GM12891 (cell line): ENCODE measurements at regions not wholly inside any gene's neighbourhood (a gene's known extent, or its start where the extent isn't known, plus 50 kb on each side); places are given as distances from the start of the nearest gene placed in this dataset.
"Not testable (repeated sequence)": the region's sequence is repeated elsewhere in the genome, so short reads cannot be mapped to it uniquely, and the experiment has no call there.

Source experiments
- DNase-seq: peaks from one replicate; pipeline ENCODE4 v3.0.0; 2011; ENCODE audit warnings: low spot score; ENCODE audit not compliant: insufficient read length
- FAIRE-seq: peaks from 2 replicates; lab custom pipeline; 2011; peaks lifted over from hg19 to GRCh38; lab: Jason Lieb, UNC
- PAX5 ChIP-seq: IDR thresholded peaks from 2 replicates; pipeline ENCODE4 v1.6.1; 2011; ENCODE audit warnings: low read length, moderate library complexity, mild to moderate bottlenecking; ENCODE audit not compliant: insufficient read depth, severe bottlenecking
- POLR2A ChIP-seq: IDR thresholded peaks from 2 replicates; pipeline ENCODE4 v1.6.1; 2011; ENCODE audit warnings: low read depth, low read length, control low read depth
- POLR2AphosphoS5 ChIP-seq: IDR thresholded peaks from 2 replicates; pipeline ENCODE4 v1.6.1; 2011; ENCODE audit warnings: low read depth, low read length, control low read depth
- POU2F2 ChIP-seq: IDR thresholded peaks from 2 replicates; pipeline ENCODE4 v1.6.1; 2011; ENCODE audit warnings: low read depth, mild to moderate bottlenecking, control low read depth, low read length, moderate library complexity
- SPI1 ChIP-seq: IDR thresholded peaks from 2 replicates; pipeline ENCODE4 v1.6.1; 2011; ENCODE audit warnings: low read depth, low read length, control low read depth
- TAF1 ChIP-seq: IDR thresholded peaks from 2 replicates; pipeline ENCODE4 v1.6.1; 2011; ENCODE audit warnings: low read depth, low read length, control low read depth

DNA sequence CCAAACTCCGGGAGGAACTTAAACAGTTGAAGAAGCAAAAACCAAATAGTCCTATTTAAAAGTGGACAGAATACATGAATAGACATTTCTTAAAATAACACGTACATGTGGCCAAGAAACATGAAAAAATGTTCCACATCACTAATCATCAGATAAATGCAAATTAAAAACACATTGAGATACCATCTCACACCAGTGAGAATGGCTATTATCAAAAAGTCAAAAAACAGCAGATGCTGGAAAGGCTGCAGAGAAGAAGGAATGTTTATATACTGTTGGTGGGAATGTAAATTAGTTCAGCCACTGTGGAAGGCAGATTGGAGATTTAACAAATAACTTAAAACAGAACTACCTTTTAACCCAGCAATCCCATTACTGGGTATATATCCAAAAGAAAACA, 283.0 kb upstream of the IZUMO3 start:
- TF ChIP-seq POLR2A (no peak), SPI1 (no peak), POU2F2 (no peak), POLR2AphosphoS5 (no peak), TAF1 (no peak), PAX5 (no peak)
- FAIRE-seq (no peak), DNase-seq (no peak)

- TF ChIP-seq POU2F2 (no peak), PAX5 (no peak), TAF1 (no peak), SPI1 (no peak), POLR2A (no peak), POLR2AphosphoS5 (no peak)
- no peak for DNase-seq
- FAIRE-seq: no peak
Observed at GRCh38 chr9:24824607-24825006, 278.9 kb upstream of the IZUMO3 start.

GRCh38 chr9:24820196-24820595, 274.5 kb upstream of the IZUMO3 start:
- TF ChIP-seq POLR2AphosphoS5 (no peak), POU2F2 (no peak), TAF1 (no peak)
- FAIRE-seq: no peak
- no peak for DNase-seq

DNA sequence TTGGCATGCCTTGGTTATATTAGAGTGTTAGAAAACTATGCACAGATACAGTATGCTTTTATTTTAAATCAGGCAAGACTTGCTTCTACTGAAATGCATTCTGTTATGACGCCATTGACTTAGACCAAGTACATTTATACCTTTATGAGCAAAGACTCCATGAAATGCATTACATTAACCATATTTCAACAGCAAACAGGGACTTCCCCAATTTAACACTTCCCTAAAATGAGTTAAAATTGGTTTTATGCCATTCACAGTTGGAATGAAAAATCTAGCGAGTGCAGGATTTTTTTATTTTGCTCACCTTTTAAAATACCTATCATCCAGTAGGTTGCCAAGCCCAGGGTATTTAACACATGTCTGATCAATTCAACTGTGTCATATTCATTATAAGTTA, 272.1 kb upstream of the IZUMO3 start:
- FAIRE-seq (no peak), DNase-seq (no peak)
- no peak for TF ChIP-seq PAX5
- TF ChIP-seq TAF1: no peak
- no peak for TF ChIP-seq SPI1
- TF ChIP-seq POU2F2: no peak
- TF ChIP-seq POLR2A: no peak
- TF ChIP-seq POLR2AphosphoS5: no peak

GRCh38 chr9:24816006-24816405, 270.3 kb upstream of the IZUMO3 start:
- no peak for FAIRE-seq
- no peak for DNase-seq
- TF ChIP-seq POLR2A (no peak), PAX5 (no peak), SPI1 (no peak), POU2F2 (no peak)

DNA sequence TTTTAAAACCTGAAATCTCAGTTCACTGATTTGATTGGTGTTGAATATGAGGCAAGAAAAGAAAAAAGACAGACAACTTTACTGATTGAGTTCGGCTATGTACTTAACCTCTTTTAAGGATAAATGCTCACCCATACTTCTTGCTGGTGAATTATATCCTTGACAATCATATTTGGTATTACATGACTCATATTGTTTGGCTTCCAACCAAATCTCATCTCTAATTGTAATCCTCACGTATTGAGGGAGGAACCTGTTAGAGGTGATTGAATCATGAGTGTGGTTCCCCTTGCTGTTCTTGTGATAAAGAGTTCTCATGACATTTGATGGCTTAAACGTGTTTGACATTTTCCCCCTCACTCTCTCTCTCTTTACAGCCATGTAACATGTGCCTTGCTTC, 255.6 kb upstream of the IZUMO3 start:
- FAIRE-seq: no peak
- TF ChIP-seq SPI1 (no peak), POLR2A (no peak), POU2F2 (no peak), POLR2AphosphoS5 (no peak), PAX5 (no peak), TAF1 (no peak)
- DNase-seq: no peak

GRCh38 chr9:24793787-24794186, 248.1 kb upstream of the IZUMO3 start:
- DNase-seq (no peak), FAIRE-seq (no peak)
- TF ChIP-seq PAX5: no peak
- no peak for TF ChIP-seq TAF1
- no peak for TF ChIP-seq POLR2A
- no peak for TF ChIP-seq POLR2AphosphoS5
- no peak for TF ChIP-seq SPI1
- no peak for TF ChIP-seq POU2F2

- DNase-seq (no peak), FAIRE-seq (no peak)
Observed at GRCh38 chr9:24776226-24776625, 230.5 kb upstream of the IZUMO3 start.

GRCh38 chr9:24774199-24774598, 228.5 kb upstream of the IZUMO3 start:
- not testable (repeated sequence) for FAIRE-seq, DNase-seq

More at GRCh38 chr9:24776226-24776625, 230.5 kb upstream of the IZUMO3 start:
- TF ChIP-seq TAF1 (no peak), SPI1 (no peak), POLR2AphosphoS5 (no peak), POU2F2 (no peak), PAX5 (no peak), POLR2A (no peak)

- TF ChIP-seq POLR2A (no peak), SPI1 (no peak), PAX5 (no peak), POLR2AphosphoS5 (no peak), TAF1 (no peak), POU2F2 (no peak)
- no peak for DNase-seq
- FAIRE-seq: no peak
Observed at GRCh38 chr9:24766081-24766480, 220.4 kb upstream of the IZUMO3 start.

GRCh38 chr9:24765025-24765756, 219.5 kb upstream of the IZUMO3 start:
- TF ChIP-seq POLR2A: no peak
- no peak for TF ChIP-seq TAF1
- TF ChIP-seq SPI1: no peak
- no peak for TF ChIP-seq POU2F2
- no peak for TF ChIP-seq POLR2AphosphoS5
- TF ChIP-seq PAX5: no peak
- FAIRE-seq: no peak

More at GRCh38 chr9:24765025-24765756, 219.5 kb upstream of the IZUMO3 start:
- DNase-seq: no peak
